ENCODE measurements at regions not wholly inside any gene's neighbourhood (a gene's known extent, or its start where the extent isn't known, plus 50 kb on each side); places are given as distances from the start of the nearest gene placed in this dataset.
A peak's percentile ranks its signal among the peaks of the same experiment; 100 is the strongest.

- H3K9me3 Mint-ChIP-seq (ENCODE audit: low read depth), result no peaks in the 10 kb centered on the region
- H3K4me3 Mint-ChIP-seq, result no peak overlapping the region
- H3K36me3 Mint-ChIP-seq, result no peaks in the 10 kb centered on the region
- H3K27me3 Mint-ChIP-seq, result no peaks in the 10 kb centered on the region
- no peak overlapping the region for H3K27ac Mint-ChIP-seq
- peaks cover 3% of the 10 kb centered on the region for H3K4me1 Mint-ChIP-seq (ENCODE audit: low read depth)
Observed at GRCh38 chr10:88186335-88186734, 322.9 kb downstream of the PTEN start.

GRCh38 chr10:88187472-88187871 is 324.0 kb downstream of the PTEN start:
- Mint-ChIP-seq H3K36me3 (no peaks in the 10 kb centered on the region), H3K4me1 (ENCODE audit: low read depth) (peaks cover 9% of the 10 kb centered on the region), H3K27ac (no peak overlapping the region), H3K9me3 (ENCODE audit: low read depth) (no peaks in the 10 kb centered on the region), H3K27me3 (no peaks in the 10 kb centered on the region), H3K4me3 (no peak overlapping the region)

DNA sequence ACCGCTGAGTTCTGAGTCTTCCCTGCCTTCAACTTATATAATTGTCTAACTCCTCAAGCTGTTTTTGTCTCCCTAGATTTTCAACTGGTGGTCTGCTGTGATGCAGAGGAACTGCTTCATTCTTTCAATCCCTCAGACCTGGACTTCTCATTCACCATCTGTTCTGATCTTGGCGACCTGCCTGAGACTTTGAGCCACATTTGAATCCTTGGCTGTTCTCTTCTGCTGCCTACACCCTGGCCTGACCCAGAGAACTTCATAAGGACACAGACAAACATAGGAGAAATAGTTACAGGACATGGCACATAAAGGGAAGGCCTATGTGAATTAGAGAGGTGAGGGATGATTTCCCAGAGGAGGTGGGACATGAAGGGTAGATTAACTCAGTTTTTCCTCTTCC is 326.7 kb downstream of the PTEN start:
- no peak overlapping the region for H3K4me3 Mint-ChIP-seq
- no peaks in the 10 kb centered on the region for H3K9me3 Mint-ChIP-seq (ENCODE audit: low read depth)
- H3K4me1 Mint-ChIP-seq (ENCODE audit: low read depth), result peaks cover 35% of the 10 kb centered on the region
- no peak overlapping the region for H3K27ac Mint-ChIP-seq
- H3K27me3 Mint-ChIP-seq, result no peaks in the 10 kb centered on the region
- H3K36me3 Mint-ChIP-seq, result no peaks in the 10 kb centered on the region

- Mint-ChIP-seq H3K27me3 (no peaks in the 10 kb centered on the region), H3K4me3 (no peak overlapping the region), H3K4me1 (ENCODE audit: low read depth) (peaks cover 41% of the 10 kb centered on the region), H3K36me3 (no peaks in the 10 kb centered on the region), H3K9me3 (ENCODE audit: low read depth) (no peaks in the 10 kb centered on the region), H3K27ac (no peak overlapping the region)
Observed at GRCh38 chr10:88190540-88191235, 327.3 kb downstream of the PTEN start.

DNA sequence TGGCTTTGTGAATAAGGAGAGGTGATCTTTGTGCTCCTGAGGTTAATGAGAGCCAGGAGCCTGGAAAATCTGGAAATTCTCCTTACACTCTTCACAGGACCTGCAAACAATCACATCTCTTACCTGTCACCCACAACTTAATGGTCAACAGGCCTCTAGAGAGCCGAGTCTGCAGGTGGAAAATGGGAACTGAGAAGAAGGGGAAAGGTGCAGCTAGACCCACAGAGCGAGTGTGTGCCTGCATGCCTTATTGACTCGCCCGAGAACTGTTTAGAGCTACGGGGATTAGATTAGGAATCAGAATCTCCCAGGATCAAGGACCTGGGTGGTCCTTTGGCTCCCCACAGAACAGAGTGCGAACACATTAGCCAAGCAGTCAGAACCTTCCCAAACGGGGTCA is 329.6 kb downstream of the PTEN start:
- Mint-ChIP-seq H3K36me3 (no peaks in the 10 kb centered on the region), H3K4me1 (ENCODE audit: low read depth) (peaks cover 49% of the 10 kb centered on the region), H3K27me3 (no peaks in the 10 kb centered on the region), H3K27ac (no peak overlapping the region), H3K9me3 (ENCODE audit: low read depth) (no peaks in the 10 kb centered on the region), H3K4me3 (no peak overlapping the region)

GRCh38 chr10:88194041-88194887 is 330.8 kb downstream of the PTEN start:
- Mint-ChIP-seq H3K4me3 (peak overlapping the region; percentile 46), H3K36me3 (peaks cover 2% of the 10 kb centered on the region), H3K27ac (peak overlapping the region; percentile 77)

GRCh38 chr10:88194961-88195367 is 331.5 kb downstream of the PTEN start:
- peaks cover 2% of the 10 kb centered on the region for H3K36me3 Mint-ChIP-seq
- no peaks in the 10 kb centered on the region for H3K9me3 Mint-ChIP-seq (ENCODE audit: low read depth)
- H3K4me3 Mint-ChIP-seq, result no peak overlapping the region
- no peaks in the 10 kb centered on the region for H3K27me3 Mint-ChIP-seq
- peaks cover 49% of the 10 kb centered on the region for H3K4me1 Mint-ChIP-seq (ENCODE audit: low read depth)
- no peak overlapping the region for H3K27ac Mint-ChIP-seq

More at GRCh38 chr10:88194041-88194887, 330.8 kb downstream of the PTEN start:
- Mint-ChIP-seq H3K9me3 (ENCODE audit: low read depth) (no peaks in the 10 kb centered on the region), H3K27me3 (no peaks in the 10 kb centered on the region), H3K4me1 (ENCODE audit: low read depth) (peaks cover 49% of the 10 kb centered on the region)

DNA sequence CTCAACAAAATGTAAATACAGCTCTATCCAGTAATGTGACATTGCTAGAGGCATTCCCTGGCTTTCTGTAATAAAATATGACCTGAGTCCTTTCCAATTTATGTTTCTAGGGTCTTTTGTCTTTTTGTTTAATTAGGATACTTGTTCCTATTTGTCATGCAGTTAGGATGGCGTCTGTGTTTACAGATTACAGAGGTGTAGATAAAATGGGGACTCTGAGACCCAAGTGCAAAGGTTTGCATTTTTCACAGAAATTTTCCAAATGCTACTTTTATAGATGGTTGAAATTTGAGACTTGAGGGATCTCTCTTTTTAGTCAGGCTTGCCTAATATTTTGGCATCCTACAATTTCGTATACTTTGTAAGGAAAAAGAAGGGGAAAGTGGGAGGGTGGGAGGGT is 332.4 kb downstream of the PTEN start:
- H3K4me1 Mint-ChIP-seq (ENCODE audit: low read depth), result peaks cover 46% of the 10 kb centered on the region
- no peaks in the 10 kb centered on the region for H3K9me3 Mint-ChIP-seq (ENCODE audit: low read depth)
- H3K27ac Mint-ChIP-seq, result no peak overlapping the region
- H3K4me3 Mint-ChIP-seq, result no peak overlapping the region
- no peaks in the 10 kb centered on the region for H3K27me3 Mint-ChIP-seq
- peaks cover 2% of the 10 kb centered on the region for H3K36me3 Mint-ChIP-seq

DNA sequence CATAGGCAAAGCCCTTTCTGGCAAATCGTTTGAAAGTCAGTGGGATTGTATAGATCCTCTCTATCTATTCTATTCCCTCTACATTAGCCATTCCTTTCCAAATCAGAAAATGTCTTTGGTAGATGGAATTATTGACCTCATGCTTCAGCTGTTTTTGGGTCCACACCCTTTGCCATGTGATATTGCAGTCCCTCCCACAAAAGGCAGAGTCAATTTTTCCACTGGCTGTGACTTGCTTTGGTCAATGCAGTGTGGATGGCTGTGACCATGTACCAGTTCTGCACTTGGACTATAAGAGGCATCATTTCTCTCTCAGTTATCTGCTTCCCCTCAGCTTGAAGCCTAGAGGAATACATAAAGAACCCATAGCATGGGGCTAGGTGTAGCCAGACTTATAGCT is 332.9 kb downstream of the PTEN start:
- peaks cover 46% of the 10 kb centered on the region for H3K4me1 Mint-ChIP-seq (ENCODE audit: low read depth)
- no peak overlapping the region for H3K4me3 Mint-ChIP-seq
- no peaks in the 10 kb centered on the region for H3K9me3 Mint-ChIP-seq (ENCODE audit: low read depth)
- no peaks in the 10 kb centered on the region for H3K27me3 Mint-ChIP-seq
- H3K27ac Mint-ChIP-seq, result no peak overlapping the region
- H3K36me3 Mint-ChIP-seq, result peaks cover 2% of the 10 kb centered on the region

- Mint-ChIP-seq H3K9me3 (ENCODE audit: low read depth) (no peaks in the 10 kb centered on the region), H3K4me1 (ENCODE audit: low read depth) (peaks cover 34% of the 10 kb centered on the region), H3K4me3 (no peak overlapping the region), H3K36me3 (peaks cover 2% of the 10 kb centered on the region), H3K27ac (no peak overlapping the region), H3K27me3 (no peaks in the 10 kb centered on the region)
Observed at GRCh38 chr10:88198023-88198422, 334.6 kb downstream of the PTEN start.

- no peak overlapping the region for H3K27ac Mint-ChIP-seq
- H3K27me3 Mint-ChIP-seq, result no peaks in the 10 kb centered on the region
- no peak overlapping the region for H3K4me3 Mint-ChIP-seq
- H3K36me3 Mint-ChIP-seq, result peaks cover 2% of the 10 kb centered on the region
- H3K4me1 Mint-ChIP-seq (ENCODE audit: low read depth), result peaks cover 10% of the 10 kb centered on the region
- no peaks in the 10 kb centered on the region for H3K9me3 Mint-ChIP-seq (ENCODE audit: low read depth)
Observed at GRCh38 chr10:88200312-88201032, 337.0 kb downstream of the PTEN start.

DNA sequence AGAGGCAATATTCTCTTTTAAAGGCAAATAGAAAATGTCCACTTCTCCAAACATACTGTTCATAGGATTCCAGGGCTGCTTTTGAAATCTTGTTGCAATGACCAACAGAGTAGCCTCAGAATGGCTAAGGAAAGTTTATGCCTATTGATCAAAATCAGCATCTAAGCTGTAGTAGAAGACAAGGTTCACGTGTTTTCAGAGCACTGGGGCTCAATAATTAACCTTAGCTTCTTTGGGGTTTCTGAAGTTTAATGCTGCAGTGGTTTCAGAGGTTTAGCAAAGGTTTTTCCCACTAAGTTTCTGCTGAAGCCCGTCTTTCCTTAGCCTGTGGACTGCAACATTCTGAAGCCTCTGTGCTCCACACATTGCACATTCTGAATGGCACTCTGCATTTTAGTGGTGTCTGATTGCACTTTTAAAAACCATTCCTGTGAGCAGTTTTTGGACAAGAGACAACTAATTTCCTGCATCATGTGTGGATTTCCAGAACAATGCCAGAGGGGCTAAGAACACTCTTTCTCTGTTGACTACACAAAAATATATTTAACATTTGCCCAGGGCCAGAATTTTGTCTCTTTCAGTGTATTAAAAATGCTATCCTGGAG is 342.5 kb downstream of the PTEN start:
- Mint-ChIP-seq H3K36me3 (no peaks in the 10 kb centered on the region), H3K27ac (no peak overlapping the region), H3K4me3 (no peak overlapping the region), H3K9me3 (ENCODE audit: low read depth) (no peaks in the 10 kb centered on the region), H3K4me1 (ENCODE audit: low read depth) (no peaks in the 10 kb centered on the region), H3K27me3 (no peaks in the 10 kb centered on the region)

GRCh38 chr10:88207121-88207546 is 343.7 kb downstream of the PTEN start:
- Mint-ChIP-seq H3K4me1 (ENCODE audit: low read depth) (peaks cover 1% of the 10 kb centered on the region), H3K27me3 (no peaks in the 10 kb centered on the region), H3K4me3 (no peak overlapping the region), H3K27ac (no peak overlapping the region), H3K36me3 (no peaks in the 10 kb centered on the region), H3K9me3 (ENCODE audit: low read depth) (no peaks in the 10 kb centered on the region)

- Mint-ChIP-seq H3K4me3 (no peak overlapping the region), H3K4me1 (ENCODE audit: low read depth) (peaks cover 4% of the 10 kb centered on the region), H3K27ac (no peak overlapping the region), H3K36me3 (no peaks in the 10 kb centered on the region), H3K9me3 (ENCODE audit: low read depth) (no peaks in the 10 kb centered on the region), H3K27me3 (no peaks in the 10 kb centered on the region)
Observed at GRCh38 chr10:88209231-88209630, 345.8 kb downstream of the PTEN start.

Data from activated naive CD8-positive, alpha-beta T cell (primary cell).